ENCODE measurements at regions not wholly inside any gene's neighbourhood (a gene's known extent, or its start where the extent isn't known, plus 50 kb on each side); places are given as distances from the start of the nearest gene placed in this dataset.

DNA sequence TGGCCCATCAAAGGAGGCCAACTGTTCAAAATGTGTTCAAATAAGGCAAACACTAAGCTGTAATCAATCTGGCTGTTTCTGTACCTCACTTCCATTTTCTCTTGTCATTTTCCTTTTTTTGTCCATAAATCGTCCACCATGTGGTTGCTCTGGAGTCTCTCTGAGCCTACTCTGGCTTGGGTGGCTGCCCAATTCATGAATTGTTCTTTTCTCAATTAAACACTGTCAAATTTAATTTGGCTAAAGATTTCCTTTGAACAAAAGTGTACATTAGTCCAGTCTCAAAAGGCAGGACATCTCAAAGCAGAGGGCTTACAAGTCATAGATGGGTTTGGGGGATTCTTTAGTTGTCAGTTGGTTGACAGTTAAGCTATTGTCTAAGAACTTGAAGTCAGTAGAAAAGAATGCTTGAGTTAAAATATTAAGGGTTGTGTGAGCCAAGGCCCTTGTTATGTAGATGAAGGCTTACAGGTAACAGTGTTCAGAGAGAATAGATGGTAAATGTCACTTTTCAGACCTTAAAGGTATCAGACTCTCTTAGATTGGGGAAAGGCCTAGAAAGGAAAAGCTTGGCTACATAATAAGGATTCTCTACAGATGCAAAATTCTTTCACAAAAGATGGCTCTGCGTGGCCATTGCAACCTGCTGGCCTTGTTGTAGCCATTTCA is 831.2 kb upstream of the CDH2 start:
- Mint-ChIP-seq H3K27me3 (no peaks in the 10 kb centered on the region), H3K9me3 (peaks cover 13% of the 10 kb centered on the region), H3K36me3 (ENCODE audit: low read depth) (no peaks in the 10 kb centered on the region), H3K4me1 (no peaks in the 10 kb centered on the region), H3K4me3 (no peak overlapping the region), H3K27ac (no peak overlapping the region)
- TF ChIP-seq, protein P1, sequence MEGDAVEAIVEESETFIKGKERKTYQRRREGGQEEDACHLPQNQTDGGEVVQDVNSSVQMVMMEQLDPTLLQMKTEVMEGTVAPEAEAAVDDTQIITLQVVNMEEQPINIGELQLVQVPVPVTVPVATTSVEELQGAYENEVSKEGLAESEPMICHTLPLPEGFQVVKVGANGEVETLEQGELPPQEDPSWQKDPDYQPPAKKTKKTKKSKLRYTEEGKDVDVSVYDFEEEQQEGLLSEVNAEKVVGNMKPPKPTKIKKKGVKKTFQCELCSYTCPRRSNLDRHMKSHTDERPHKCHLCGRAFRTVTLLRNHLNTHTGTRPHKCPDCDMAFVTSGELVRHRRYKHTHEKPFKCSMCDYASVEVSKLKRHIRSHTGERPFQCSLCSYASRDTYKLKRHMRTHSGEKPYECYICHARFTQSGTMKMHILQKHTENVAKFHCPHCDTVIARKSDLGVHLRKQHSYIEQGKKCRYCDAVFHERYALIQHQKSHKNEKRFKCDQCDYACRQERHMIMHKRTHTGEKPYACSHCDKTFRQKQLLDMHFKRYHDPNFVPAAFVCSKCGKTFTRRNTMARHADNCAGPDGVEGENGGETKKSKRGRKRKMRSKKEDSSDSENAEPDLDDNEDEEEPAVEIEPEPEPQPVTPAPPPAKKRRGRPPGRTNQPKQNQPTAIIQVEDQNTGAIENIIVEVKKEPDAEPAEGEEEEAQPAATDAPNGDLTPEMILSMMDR (IDR thresholded peaks at IDR 0.05): no peak
- ChIA-PET POLR2A (no interaction called here), CTCF (no interaction called here)
- ATAC-seq (ENCODE audit: low read depth): no peak
- no peak for DNase-seq
- intact Hi-C loops (cut with micrococcal nuclease): no loop called here

DNA sequence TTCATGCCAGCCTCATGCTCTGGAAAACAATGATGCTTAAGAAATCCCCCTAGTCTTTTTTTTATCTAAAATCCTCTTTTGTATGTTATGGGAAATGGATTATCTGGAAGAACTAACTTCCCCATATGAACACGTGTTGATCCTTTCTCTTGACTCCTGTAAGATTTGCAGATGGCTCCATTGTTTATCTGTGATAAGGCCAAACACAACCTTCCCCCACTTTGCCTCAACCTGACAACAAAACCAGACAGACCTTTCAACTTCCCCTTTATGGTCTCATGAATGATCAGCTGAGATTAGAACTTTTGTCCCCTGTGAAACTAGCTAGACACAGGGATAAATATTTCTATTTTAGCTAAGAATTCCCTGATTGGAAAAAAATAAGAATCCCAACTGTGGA is 828.0 kb upstream of the CDH2 start:
- no peak overlapping the region for H3K4me3 Mint-ChIP-seq
- no peak for DNase-seq
- ATAC-seq (ENCODE audit: low read depth): no peak
- CTCF ChIA-PET: no interaction called here
- intact Hi-C loops (cut with micrococcal nuclease): no loop called here
- POLR2A ChIA-PET: no interaction called here
- no peak overlapping the region for H3K27ac Mint-ChIP-seq
- H3K4me1 Mint-ChIP-seq: no peaks in the 10 kb centered on the region
- H3K36me3 Mint-ChIP-seq (ENCODE audit: low read depth): no peaks in the 10 kb centered on the region
- peaks cover 13% of the 10 kb centered on the region for H3K9me3 Mint-ChIP-seq
- TF ChIP-seq, protein P1 (IDR thresholded peaks at IDR 0.05): no peak
- no peaks in the 10 kb centered on the region for H3K27me3 Mint-ChIP-seq

- ATAC-seq (ENCODE audit: low read depth) (no peak), DNase-seq (no peak)
- H3K27ac Mint-ChIP-seq: no peak overlapping the region
- no peaks in the 10 kb centered on the region for H3K4me1 Mint-ChIP-seq
- TF ChIP-seq, protein P1 (IDR thresholded peaks at IDR 0.05): no peak
- H3K27me3 Mint-ChIP-seq: no peaks in the 10 kb centered on the region
- H3K36me3 Mint-ChIP-seq (ENCODE audit: low read depth): no peaks in the 10 kb centered on the region
- CTCF ChIA-PET: interaction anchor here (0.6 kb wide), 1 partner anchor 13 kb away, joined by 3 read pairs; no protein-coding TSS in a partner anchor
- POLR2A ChIA-PET: no interaction called here
- H3K4me3 Mint-ChIP-seq: no peak overlapping the region
- intact Hi-C loops (cut with micrococcal nuclease): no loop called here
- peaks cover 12% of the 10 kb centered on the region for H3K9me3 Mint-ChIP-seq
These were observed 826.3 kb upstream of the CDH2 start for GRCh38 chr18:29003194-29003593.

GRCh38 chr18:29002747-29003146 is 825.8 kb upstream of the CDH2 start:
- DNase-seq (no peak), ATAC-seq (ENCODE audit: low read depth) (no peak)
- Mint-ChIP-seq H3K36me3 (ENCODE audit: low read depth) (no peaks in the 10 kb centered on the region), H3K9me3 (peaks cover 8% of the 10 kb centered on the region), H3K27me3 (no peaks in the 10 kb centered on the region), H3K4me1 (no peaks in the 10 kb centered on the region), H3K4me3 (no peak overlapping the region), H3K27ac (no peak overlapping the region)
- TF ChIP-seq, protein P1 (IDR thresholded peaks at IDR 0.05): no peak
- ChIA-PET POLR2A (no interaction called here), CTCF (interaction anchor here (0.6 kb wide), 1 partner anchor 13 kb away, joined by 3 read pairs; no protein-coding TSS in a partner anchor)
- intact Hi-C loops (cut with micrococcal nuclease): no loop called here

GRCh38 chr18:28999726-29000125 is 822.8 kb upstream of the CDH2 start:
- Mint-ChIP-seq H3K4me1 (no peaks in the 10 kb centered on the region), H3K4me3 (no peak overlapping the region), H3K36me3 (ENCODE audit: low read depth) (no peaks in the 10 kb centered on the region), H3K27me3 (no peaks in the 10 kb centered on the region), H3K27ac (no peak overlapping the region), H3K9me3 (no peaks in the 10 kb centered on the region)
- ChIA-PET CTCF (no interaction called here), POLR2A (no interaction called here)
- TF ChIP-seq, protein P1 (IDR thresholded peaks at IDR 0.05): no peak
- ATAC-seq (ENCODE audit: low read depth): no peak
- DNase-seq: no peak
- intact Hi-C loops (cut with micrococcal nuclease): no loop called here
